ENCODE measurements at regions not wholly inside any gene's neighbourhood (a gene's known extent, or its start where the extent isn't known, plus 50 kb on each side); places are given as distances from the start of the nearest gene placed in this dataset.

- no peaks in the 10 kb centered on the region for H3K4me1 ChIP-seq (ENCODE audit: insufficient read depth, low read length)
- no peak overlapping the region for H3K4me2 ChIP-seq (ENCODE audit: insufficient read depth, low read length)
- H3K9me3 ChIP-seq (ENCODE audit: low read depth, low read length): peaks cover 2% of the 10 kb centered on the region
- no peak for DNase-seq (ENCODE audit: insufficient read length, low spot score, missing footprints)
- H3K27ac ChIP-seq (ENCODE audit: low read depth, low read length): no peak overlapping the region
- H4K20me1 ChIP-seq (ENCODE audit: insufficient read depth, low read length): no peaks in the 10 kb centered on the region
- TF ChIP-seq CTCF (IDR thresholded peaks at IDR 0.05; ENCODE audit: extremely low read depth, low read depth, low read length): no peak
- H3K27me3 ChIP-seq (ENCODE audit: insufficient read depth, low read length): no peaks in the 10 kb centered on the region
- H3K4me3 ChIP-seq (ENCODE audit: insufficient read depth, low read length): no peak overlapping the region
- H3K79me2 ChIP-seq (ENCODE audit: insufficient read depth, low read length): no peaks in the 10 kb centered on the region
- no peaks in the 10 kb centered on the region for H3K36me3 ChIP-seq (ENCODE audit: insufficient read depth, low read length)
- H2AFZ ChIP-seq (ENCODE audit: low read length): no peak overlapping the region
Measured at GRCh38 chr12:118527310-118527709, 151.0 kb downstream of the SUDS3 start.

GRCh38 chr12:118528625-118529024 is 152.3 kb downstream of the SUDS3 start:
- H3K4me3 ChIP-seq (ENCODE audit: insufficient read depth, low read length): no peak overlapping the region
- H2AFZ ChIP-seq (ENCODE audit: low read length): no peak overlapping the region
- no peak for DNase-seq (ENCODE audit: insufficient read length, low spot score, missing footprints)
- no peaks in the 10 kb centered on the region for H3K36me3 ChIP-seq (ENCODE audit: insufficient read depth, low read length)
- no peaks in the 10 kb centered on the region for H3K27me3 ChIP-seq (ENCODE audit: insufficient read depth, low read length)
- H3K79me2 ChIP-seq (ENCODE audit: insufficient read depth, low read length): no peaks in the 10 kb centered on the region
- H3K4me1 ChIP-seq (ENCODE audit: insufficient read depth, low read length): no peaks in the 10 kb centered on the region
- H3K9me3 ChIP-seq (ENCODE audit: low read depth, low read length): peaks cover 2% of the 10 kb centered on the region
- H4K20me1 ChIP-seq (ENCODE audit: insufficient read depth, low read length): no peaks in the 10 kb centered on the region
- TF ChIP-seq CTCF (IDR thresholded peaks at IDR 0.05; ENCODE audit: extremely low read depth, low read depth, low read length): no peak
- H3K27ac ChIP-seq (ENCODE audit: low read depth, low read length): no peak overlapping the region
- H3K4me2 ChIP-seq (ENCODE audit: insufficient read depth, low read length): no peak overlapping the region

GRCh38 chr12:118534003-118534402 is 157.6 kb downstream of the SUDS3 start:
- no peak for TF ChIP-seq CTCF (IDR thresholded peaks at IDR 0.05; ENCODE audit: extremely low read depth, low read depth, low read length)
- no peaks in the 10 kb centered on the region for H3K4me1 ChIP-seq (ENCODE audit: insufficient read depth, low read length)
- DNase-seq (ENCODE audit: insufficient read length, low spot score, missing footprints): no peak
- no peaks in the 10 kb centered on the region for H3K79me2 ChIP-seq (ENCODE audit: insufficient read depth, low read length)
- H4K20me1 ChIP-seq (ENCODE audit: insufficient read depth, low read length): no peaks in the 10 kb centered on the region
- no peaks in the 10 kb centered on the region for H3K9me3 ChIP-seq (ENCODE audit: low read depth, low read length)
- H3K27me3 ChIP-seq (ENCODE audit: insufficient read depth, low read length): no peaks in the 10 kb centered on the region
- no peak overlapping the region for H3K4me3 ChIP-seq (ENCODE audit: insufficient read depth, low read length)
- H3K36me3 ChIP-seq (ENCODE audit: insufficient read depth, low read length): no peaks in the 10 kb centered on the region
- no peak overlapping the region for H3K4me2 ChIP-seq (ENCODE audit: insufficient read depth, low read length)
- H2AFZ ChIP-seq (ENCODE audit: low read length): no peak overlapping the region
- no peak overlapping the region for H3K27ac ChIP-seq (ENCODE audit: low read depth, low read length)

- no peaks in the 10 kb centered on the region for H3K79me2 ChIP-seq (ENCODE audit: insufficient read depth, low read length)
- no peaks in the 10 kb centered on the region for H4K20me1 ChIP-seq (ENCODE audit: insufficient read depth, low read length)
- no peaks in the 10 kb centered on the region for H3K4me1 ChIP-seq (ENCODE audit: insufficient read depth, low read length)
- no peak for DNase-seq (ENCODE audit: insufficient read length, low spot score, missing footprints)
- H3K9me3 ChIP-seq (ENCODE audit: low read depth, low read length): no peaks in the 10 kb centered on the region
- no peak overlapping the region for H3K27ac ChIP-seq (ENCODE audit: low read depth, low read length)
- no peak overlapping the region for H3K4me3 ChIP-seq (ENCODE audit: insufficient read depth, low read length)
- H3K27me3 ChIP-seq (ENCODE audit: insufficient read depth, low read length): no peaks in the 10 kb centered on the region
- H2AFZ ChIP-seq (ENCODE audit: low read length): no peak overlapping the region
- no peak overlapping the region for H3K4me2 ChIP-seq (ENCODE audit: insufficient read depth, low read length)
- H3K36me3 ChIP-seq (ENCODE audit: insufficient read depth, low read length): no peaks in the 10 kb centered on the region
- TF ChIP-seq CTCF (IDR thresholded peaks at IDR 0.05; ENCODE audit: extremely low read depth, low read depth, low read length): no peak
Measured at GRCh38 chr12:118536306-118536906, 160.1 kb downstream of the SUDS3 start.
